WTC11 (cell line): ENCODE measurements at regions not wholly inside any gene's neighbourhood (a gene's known extent, or its start where the extent isn't known, plus 50 kb on each side); places are given as distances from the start of the nearest gene placed in this dataset.

Source experiments
- ATF2 ChIP-seq: sonication (generic); formaldehyde crosslinking; IDR thresholded peaks from 2 replicates; pipeline ENCODE4 v1.8.1; 2022; ENCODE audit warnings: low read depth, missing genetic modification reagents, borderline replicate concordance
- CREB1 ChIP-seq: sonication (generic); formaldehyde crosslinking; IDR thresholded peaks from 2 replicates; pipeline ENCODE4 v1.8.0; 2023; ENCODE audit warnings: mild to moderate bottlenecking, missing genetic modification reagents
- CTCF ChIP-seq: fragments of 200-600 bp; IDR thresholded peaks from 2 replicates; pipeline ENCODE4 v1.8.0; 2022; ENCODE audit warnings: antibody characterized with exemption
- E2F4 ChIP-seq: sonication (generic); formaldehyde crosslinking; IDR thresholded peaks from 2 replicates; pipeline ENCODE4 v1.8.1; 2022; ENCODE audit warnings: low read depth, mild to moderate bottlenecking, moderate library complexity, missing genetic modification reagents, borderline replicate concordance
- FOXJ3 ChIP-seq: sonication (generic); formaldehyde crosslinking; IDR thresholded peaks from 2 replicates; pipeline ENCODE4 v1.9.0; 2021; ENCODE audit warnings: missing genetic modification reagents, mild to moderate bottlenecking, borderline replicate concordance
- HMGXB4 ChIP-seq: sonication (generic); formaldehyde crosslinking; IDR thresholded peaks from 2 replicates; pipeline ENCODE4 v1.8.1; 2023; ENCODE audit warnings: mild to moderate bottlenecking, moderate library complexity, missing genetic modification reagents
- MAX ChIP-seq: sonication (generic); formaldehyde crosslinking; IDR thresholded peaks from 2 replicates; pipeline ENCODE4 v1.8.0; 2022; ENCODE audit warnings: mild to moderate bottlenecking, missing genetic modification reagents
- NR2C2 ChIP-seq: sonication (generic); formaldehyde crosslinking; IDR thresholded peaks from 2 replicates; pipeline ENCODE4 v1.8.0; 2022; ENCODE audit warnings: mild to moderate bottlenecking, missing genetic modification reagents
- OVOL2 ChIP-seq: fragments of 250-450 bp; sonication (Bioruptor Pico); IDR thresholded peaks from 2 replicates; pipeline ENCODE4 v1.9.0; 2021; ENCODE audit warnings: mild to moderate bottlenecking, borderline replicate concordance
- SP1 ChIP-seq: sonication (generic); formaldehyde crosslinking; conservative IDR thresholded peaks from 2 replicates; pipeline ENCODE4 v1.8.1; 2022; ENCODE audit warnings: missing genetic modification reagents
- TEAD4 ChIP-seq: sonication (generic); formaldehyde crosslinking; IDR thresholded peaks from 2 replicates; pipeline ENCODE4 v1.8.0; 2022; ENCODE audit warnings: mild to moderate bottlenecking, missing genetic modification reagents
- ZSCAN18 ChIP-seq: fragments of 250-450 bp; sonication (Bioruptor Pico); IDR thresholded peaks from 2 replicates; pipeline ENCODE4 v2.1.2; 2022; ENCODE audit warnings: mild to moderate bottlenecking, moderate library complexity

- no peak for TF ChIP-seq ATF2 (CRISPR knock-in tag)
- TF ChIP-seq SP1 = no peak
- no peak for TF ChIP-seq OVOL2 (CRISPR knock-in tag)
- no peak for TF ChIP-seq FOXJ3 (CRISPR knock-in tag)
- TF ChIP-seq CTCF = no peak
- no peak for TF ChIP-seq E2F4 (CRISPR knock-in tag)
- no peak for TF ChIP-seq MAX (CRISPR knock-in tag)
- no peak for TF ChIP-seq NR2C2
- TF ChIP-seq HMGXB4 (CRISPR knock-in tag) = no peak
- no peak for TF ChIP-seq CREB1
- TF ChIP-seq ZSCAN18 (CRISPR knock-in tag) = no peak
- no peak for TF ChIP-seq TEAD4
These were observed 296.3 kb upstream of the PRKD1 start for GRCh38 chr14:30223966-30224365.
